Natural killer cell (primary cell): ENCODE measurements at regions not wholly inside any gene's neighbourhood (a gene's known extent, or its start where the extent isn't known, plus 50 kb on each side); places are given as distances from the start of the nearest gene placed in this dataset.

Source experiments
- ATAC-seq, 3 donors: fragments of 150-1000 bp in 2 of 3; fragments of 200-7000 bp in 1 of 3; cut with Tn5 transposase; 1 replicate in 1 of 3; 2 replicates in 2 of 3; pipeline ENCODE4 v1.10.0; 2021; ENCODE audit warnings: mild to moderate bottlenecking in 2 of 3, moderate library complexity in 2 of 3
- DNase-seq, 2 donors: peaks; one replicate each; pipeline versions ENCODE4 v3.0.0 to v3.0.0-alpha.2; 2013 to 2021; ENCODE audit warnings: mixed read lengths in 1 of 2
- H3K27ac ChIP-seq: one replicate; pipeline ENCODE4 v1.5.1; 2013; ENCODE audit warnings: mild to moderate bottlenecking, low read length
- H3K27me3 ChIP-seq: one replicate; pipeline ENCODE4 v1.6.1; 2013; ENCODE audit warnings: low read length; ENCODE audit not compliant: control insufficient read depth, insufficient read depth
- H3K36me3 ChIP-seq: one replicate; pipeline ENCODE4 v1.6.1; 2013; ENCODE audit warnings: low read length; ENCODE audit not compliant: control insufficient read depth, insufficient read depth
- H3K4me1 ChIP-seq: one replicate; pipeline ENCODE4 v1.6.1; 2013; ENCODE audit warnings: low read length; ENCODE audit not compliant: control insufficient read depth, insufficient read depth
- H3K4me3 ChIP-seq: one replicate; pipeline ENCODE4 v1.5.1; 2013; ENCODE audit warnings: low read length
- H3K9me3 ChIP-seq: one replicate; pipeline ENCODE4 v1.6.1; 2013; ENCODE audit warnings: low read length; ENCODE audit not compliant: control insufficient read depth, insufficient read depth
- H3K27ac Mint-ChIP-seq, 2 donors: one replicate each; pipeline ENCODE4 v1.8.0; 2022; ENCODE audit warnings: mild to moderate bottlenecking in 2 of 2, mixed read lengths in 2 of 2, moderate library complexity in 1 of 2
- H3K27me3 Mint-ChIP-seq, 2 donors: one replicate each; pipeline ENCODE4 v1.8.0; 2022; ENCODE audit warnings: low read depth in 2 of 2, mixed read lengths in 2 of 2
- H3K36me3 Mint-ChIP-seq: one replicate; pipeline ENCODE4 v1.8.0; 2022; ENCODE audit warnings: mixed read lengths
- H3K4me1 Mint-ChIP-seq, 2 donors: one replicate each; pipeline ENCODE4 v1.8.0; 2022; ENCODE audit warnings: mixed read lengths in 2 of 2
- H3K4me3 Mint-ChIP-seq: one replicate; pipeline ENCODE4 v1.8.0; 2022; ENCODE audit warnings: mild to moderate bottlenecking, moderate library complexity, mixed read lengths
- H3K9me3 Mint-ChIP-seq, 2 donors: one replicate each; pipeline ENCODE4 v1.8.0; 2022; ENCODE audit warnings: mixed read lengths in 2 of 2
- CTCF ChIP-seq: fragments of 200-600 bp; IDR thresholded peaks from one replicate; pipeline ENCODE4 v1.8.0; 2022; ENCODE audit warnings: antibody characterized with exemption
- WGBS: methylation state at CpG from one replicate; pipeline ENCODE4 v1.1.7; 2013; ENCODE audit warnings: missing lambda C conversion rate; ENCODE audit not compliant: insufficient coverage; 5-methylcytosine and 5-hydroxymethylcytosine counted together
- intact Hi-C: fragments of 100-400 bp; cut with micrococcal nuclease; formaldehyde crosslinking; loops from one replicate; pipeline ENCODE4 v1.14.2; 2022

- 21% methylated on average over 2 of the region's 2 CpGs for WGBS
- intact Hi-C loops = loop anchor here (5.0 kb wide), 1 partner anchor 763 kb away; no protein-coding TSS in a partner anchor
- no peak overlapping the region for H3K27ac Mint-ChIP-seq
These were observed 336.3 kb upstream of the MAGI2 start for GRCh38 chr7:79789584-79790345.

GRCh38 chr7:79787623-79788022, 334.2 kb upstream of the MAGI2 start:
- Mint-ChIP-seq H3K36me3 (no peaks in the 10 kb centered on the region), H3K27me3 (no peaks in the 10 kb centered on the region), H3K27ac (no peak overlapping the region), H3K9me3 (peaks cover 8 to 9% of the 10 kb centered on the region in 2 donors), H3K4me3 (no peak overlapping the region), H3K4me1 (no peaks in the 10 kb centered on the region)
- ATAC-seq (no peak), DNase-seq (no peak)
- TF ChIP-seq CTCF = no peak
- no peaks in the 10 kb centered on the region for H3K36me3 ChIP-seq
- H3K27me3 ChIP-seq = no peaks in the 10 kb centered on the region
- H3K4me1 ChIP-seq = no peaks in the 10 kb centered on the region
- no peaks in the 10 kb centered on the region for H3K9me3 ChIP-seq
- no peak overlapping the region for H3K4me3 ChIP-seq
- 77% methylated on average over 3 of the region's 3 CpGs for WGBS
- intact Hi-C loops = no loop called here
- no peak overlapping the region for H3K27ac ChIP-seq

More at GRCh38 chr7:79789584-79790345, 336.3 kb upstream of the MAGI2 start:
- Mint-ChIP-seq H3K9me3 (peaks cover 3 to 5% of the 10 kb centered on the region in 2 donors), H3K36me3 (no peaks in the 10 kb centered on the region), H3K4me1 (no peaks in the 10 kb centered on the region), H3K4me3 (no peak overlapping the region), H3K27me3 (no peaks in the 10 kb centered on the region)
- DNase-seq = no peak
- TF ChIP-seq CTCF = no peak
- Histone ChIP-seq H3K9me3 (no peaks in the 10 kb centered on the region), H3K27me3 (no peaks in the 10 kb centered on the region), H3K27ac (no peak overlapping the region), H3K36me3 (no peaks in the 10 kb centered on the region), H3K4me3 (no peak overlapping the region), H3K4me1 (no peaks in the 10 kb centered on the region)
- ATAC-seq = no peak

GRCh38 chr7:79787096-79787495, 333.6 kb upstream of the MAGI2 start:
- no peak overlapping the region for H3K27ac Mint-ChIP-seq

More at GRCh38 chr7:79787096-79787495, 333.6 kb upstream of the MAGI2 start:
- Histone ChIP-seq H3K9me3 (no peaks in the 10 kb centered on the region), H3K4me3 (no peak overlapping the region), H3K27me3 (no peaks in the 10 kb centered on the region), H3K36me3 (no peaks in the 10 kb centered on the region), H3K4me1 (no peaks in the 10 kb centered on the region), H3K27ac (no peak overlapping the region)
- H3K27me3 Mint-ChIP-seq = no peaks in the 10 kb centered on the region
- H3K4me1 Mint-ChIP-seq = no peaks in the 10 kb centered on the region
- 85% methylated on average over 2 of the region's 2 CpGs for WGBS
- no peak for ATAC-seq
- no peak for DNase-seq
- H3K9me3 Mint-ChIP-seq = peaks cover 9% of the 10 kb centered on the region in 2 donors
- TF ChIP-seq CTCF = no peak
- no peaks in the 10 kb centered on the region for H3K36me3 Mint-ChIP-seq
- intact Hi-C loops = no loop called here
- no peak overlapping the region for H3K4me3 Mint-ChIP-seq
